ENCODE measurements at regions not wholly inside any gene's neighbourhood (a gene's known extent, or its start where the extent isn't known, plus 50 kb on each side); places are given as distances from the start of the nearest gene placed in this dataset.

- no peak for TF ChIP-seq CTCF (IDR thresholded peaks at IDR 0.05)
- no peak for TF ChIP-seq POLR2A (IDR thresholded peaks at IDR 0.05)
These were observed 492.2 kb upstream of the GCFC2 start for GRCh38 chr2:76202866-76203265.
